ENCODE measurements at regions not wholly inside any gene's neighbourhood (a gene's known extent, or its start where the extent isn't known, plus 50 kb on each side); places are given as distances from the start of the nearest gene placed in this dataset.

DNA sequence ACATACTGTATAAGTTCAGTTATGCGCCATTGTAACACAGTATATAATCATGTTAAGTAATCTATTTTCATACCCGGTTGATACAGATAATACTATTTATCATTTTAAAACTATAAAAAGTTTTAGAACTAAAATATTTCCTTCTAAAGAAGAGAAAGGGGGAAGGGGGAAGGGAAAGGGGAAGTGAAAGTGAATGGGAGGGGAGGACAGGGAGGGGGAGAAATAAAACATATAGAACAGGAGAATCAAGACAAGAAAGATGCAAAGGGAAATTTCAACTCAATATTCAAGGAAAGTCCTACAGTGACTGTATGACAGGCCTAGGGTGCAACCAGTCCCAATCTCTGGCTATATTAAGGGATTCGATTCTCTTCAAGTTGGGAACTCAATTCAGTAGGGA is 1278.8 kb downstream of the MAT2B start:
- no peak overlapping the region for H2AFZ ChIP-seq (ENCODE audit: low read depth, low read length)
- no peak overlapping the region for H3K4me3 ChIP-seq (ENCODE audit: low read length)
- no peaks in the 10 kb centered on the region for H3K4me1 ChIP-seq (ENCODE audit: insufficient read depth, low read length)
- H3K9me3 ChIP-seq (ENCODE audit: low read length), result no peaks in the 10 kb centered on the region
- H3K36me3 ChIP-seq (ENCODE audit: insufficient read depth, low read length), result no peaks in the 10 kb centered on the region
- H3K27me3 ChIP-seq (ENCODE audit: insufficient read depth, low read length), result no peaks in the 10 kb centered on the region

GRCh38 chr5:164798110-164798509 is 1292.7 kb downstream of the MAT2B start:
- Histone ChIP-seq H3K4me3 (ENCODE audit: low read length) (no peak overlapping the region), H3K4me1 (ENCODE audit: insufficient read depth, low read length) (no peaks in the 10 kb centered on the region), H3K27me3 (ENCODE audit: insufficient read depth, low read length) (no peaks in the 10 kb centered on the region), H2AFZ (ENCODE audit: low read depth, low read length) (no peak overlapping the region), H3K9me3 (ENCODE audit: low read length) (peaks cover 9% of the 10 kb centered on the region), H3K36me3 (ENCODE audit: insufficient read depth, low read length) (no peaks in the 10 kb centered on the region)

DNA sequence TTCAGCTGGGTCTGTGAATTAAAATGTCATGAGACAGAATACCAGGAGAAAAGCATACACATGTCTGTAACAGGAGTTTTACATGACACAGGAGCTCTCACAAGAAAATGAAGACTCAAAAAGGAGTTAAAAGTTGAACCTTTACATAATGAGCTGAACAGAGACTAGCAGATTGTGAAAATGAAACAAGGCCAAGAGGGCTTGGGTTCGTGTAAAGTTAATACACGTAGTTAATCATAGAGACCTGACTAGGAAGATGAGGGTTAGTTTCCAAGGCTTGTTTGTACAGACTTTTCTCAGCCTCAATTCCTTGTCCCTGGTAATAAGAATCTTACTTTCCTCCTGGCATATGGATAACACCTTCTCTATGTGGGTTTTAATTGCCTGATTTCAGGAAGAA is 1294.0 kb downstream of the MAT2B start:
- no peaks in the 10 kb centered on the region for H3K27me3 ChIP-seq (ENCODE audit: insufficient read depth, low read length)
- no peaks in the 10 kb centered on the region for H3K4me1 ChIP-seq (ENCODE audit: insufficient read depth, low read length)
- H2AFZ ChIP-seq (ENCODE audit: low read depth, low read length), result no peak overlapping the region
- H3K36me3 ChIP-seq (ENCODE audit: insufficient read depth, low read length), result no peaks in the 10 kb centered on the region
- H3K4me3 ChIP-seq (ENCODE audit: low read length), result no peak overlapping the region
- H3K9me3 ChIP-seq (ENCODE audit: low read length), result peaks cover 9% of the 10 kb centered on the region

- H3K4me3 ChIP-seq (ENCODE audit: low read length), result no peak overlapping the region
- no peak overlapping the region for H2AFZ ChIP-seq (ENCODE audit: low read depth, low read length)
- H3K9me3 ChIP-seq (ENCODE audit: low read length), result peaks cover 9% of the 10 kb centered on the region
- peaks cover 4% of the 10 kb centered on the region for H3K4me1 ChIP-seq (ENCODE audit: insufficient read depth, low read length)
- no peaks in the 10 kb centered on the region for H3K27me3 ChIP-seq (ENCODE audit: insufficient read depth, low read length)
- no peaks in the 10 kb centered on the region for H3K36me3 ChIP-seq (ENCODE audit: insufficient read depth, low read length)
Measured at GRCh38 chr5:164801910-164802309, 1296.5 kb downstream of the MAT2B start.

GRCh38 chr5:164809821-164810220 is 1304.4 kb downstream of the MAT2B start:
- no peak overlapping the region for H3K4me3 ChIP-seq (ENCODE audit: low read length)
- no peak overlapping the region for H2AFZ ChIP-seq (ENCODE audit: low read depth, low read length)
- no peaks in the 10 kb centered on the region for H3K36me3 ChIP-seq (ENCODE audit: insufficient read depth, low read length)
- no peaks in the 10 kb centered on the region for H3K27me3 ChIP-seq (ENCODE audit: insufficient read depth, low read length)
- H3K4me1 ChIP-seq (ENCODE audit: insufficient read depth, low read length), result peaks cover 14% of the 10 kb centered on the region
- no peaks in the 10 kb centered on the region for H3K9me3 ChIP-seq (ENCODE audit: low read length)

- Histone ChIP-seq H2AFZ (ENCODE audit: low read depth, low read length) (no peak overlapping the region), H3K4me3 (ENCODE audit: low read length) (no peak overlapping the region), H3K36me3 (ENCODE audit: insufficient read depth, low read length) (no peaks in the 10 kb centered on the region), H3K27me3 (ENCODE audit: insufficient read depth, low read length) (no peaks in the 10 kb centered on the region), H3K9me3 (ENCODE audit: low read length) (no peaks in the 10 kb centered on the region), H3K4me1 (ENCODE audit: insufficient read depth, low read length) (peaks cover 4% of the 10 kb centered on the region)
Measured at GRCh38 chr5:164818445-164818844, 1313.0 kb downstream of the MAT2B start.

- no peak overlapping the region for H2AFZ ChIP-seq (ENCODE audit: low read depth, low read length)
- no peak overlapping the region for H3K4me3 ChIP-seq (ENCODE audit: low read length)
- H3K9me3 ChIP-seq (ENCODE audit: low read length), result no peaks in the 10 kb centered on the region
- H3K36me3 ChIP-seq (ENCODE audit: insufficient read depth, low read length), result no peaks in the 10 kb centered on the region
- no peaks in the 10 kb centered on the region for H3K4me1 ChIP-seq (ENCODE audit: insufficient read depth, low read length)
- no peaks in the 10 kb centered on the region for H3K27me3 ChIP-seq (ENCODE audit: insufficient read depth, low read length)
Measured at GRCh38 chr5:164824671-164825070, 1319.3 kb downstream of the MAT2B start.

DNA sequence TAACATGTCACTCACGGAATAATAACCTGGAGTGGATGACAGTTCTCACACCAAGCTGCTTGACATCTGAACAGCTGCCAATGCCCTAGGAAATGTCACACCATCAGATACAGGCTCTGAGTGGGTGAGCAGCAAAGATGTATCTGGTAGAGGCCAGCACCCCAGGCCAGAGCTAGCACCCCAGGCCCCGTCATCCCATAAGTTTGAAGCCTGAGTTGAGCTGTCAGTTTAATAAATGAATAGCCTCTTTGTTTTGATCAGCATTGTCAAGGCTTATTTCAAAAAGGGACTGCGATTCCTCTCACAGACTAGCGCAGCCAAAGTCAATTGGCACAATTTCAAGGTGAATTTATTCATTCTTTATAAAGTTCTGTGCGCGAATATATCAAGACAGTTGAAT is 1327.1 kb downstream of the MAT2B start:
- Histone ChIP-seq H3K9me3 (ENCODE audit: low read length) (no peaks in the 10 kb centered on the region), H3K27me3 (ENCODE audit: insufficient read depth, low read length) (no peaks in the 10 kb centered on the region), H3K36me3 (ENCODE audit: insufficient read depth, low read length) (no peaks in the 10 kb centered on the region), H2AFZ (ENCODE audit: low read depth, low read length) (no peak overlapping the region), H3K4me3 (ENCODE audit: low read length) (no peak overlapping the region), H3K4me1 (ENCODE audit: insufficient read depth, low read length) (peaks cover 3% of the 10 kb centered on the region)

GRCh38 chr5:164844348-164844747 is 1338.9 kb downstream of the MAT2B start:
- no peaks in the 10 kb centered on the region for H3K36me3 ChIP-seq (ENCODE audit: insufficient read depth, low read length)
- no peak overlapping the region for H3K4me3 ChIP-seq (ENCODE audit: low read length)
- H2AFZ ChIP-seq (ENCODE audit: low read depth, low read length), result no peak overlapping the region
- H3K9me3 ChIP-seq (ENCODE audit: low read length), result no peaks in the 10 kb centered on the region
- no peaks in the 10 kb centered on the region for H3K4me1 ChIP-seq (ENCODE audit: insufficient read depth, low read length)
- H3K27me3 ChIP-seq (ENCODE audit: insufficient read depth, low read length), result no peaks in the 10 kb centered on the region

DNA sequence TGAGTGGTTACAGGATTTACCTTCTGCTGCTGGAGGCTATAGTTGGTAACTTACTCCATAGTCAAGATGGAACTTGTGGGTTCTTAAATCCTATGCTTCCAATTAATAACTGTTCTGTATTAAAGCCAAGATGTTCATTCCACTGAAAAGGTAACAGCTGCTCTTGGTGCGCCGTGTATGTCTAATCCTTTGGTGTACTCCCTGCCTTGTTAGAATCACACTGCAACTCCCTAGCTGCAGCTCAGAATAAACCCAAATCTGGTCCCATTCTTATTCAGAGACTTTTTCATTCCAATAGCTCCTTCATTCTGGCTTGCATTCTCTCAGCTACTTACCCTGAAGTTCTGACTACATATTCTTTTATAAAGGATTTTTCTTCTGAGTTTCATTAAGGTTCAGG is 1355.5 kb downstream of the MAT2B start:
- Histone ChIP-seq H3K4me3 (ENCODE audit: low read length) (no peak overlapping the region), H3K9me3 (ENCODE audit: low read length) (no peaks in the 10 kb centered on the region)

GRCh38 chr5:164861610-164862009 is 1356.2 kb downstream of the MAT2B start:
- Histone ChIP-seq H2AFZ (ENCODE audit: low read depth, low read length) (no peak overlapping the region), H3K9me3 (ENCODE audit: low read length) (no peaks in the 10 kb centered on the region), H3K4me1 (ENCODE audit: insufficient read depth, low read length) (no peaks in the 10 kb centered on the region), H3K36me3 (ENCODE audit: insufficient read depth, low read length) (no peaks in the 10 kb centered on the region), H3K4me3 (ENCODE audit: low read length) (no peak overlapping the region), H3K27me3 (ENCODE audit: insufficient read depth, low read length) (no peaks in the 10 kb centered on the region)

More for the DNA sequence above, 1355.5 kb downstream of the MAT2B start:
- no peaks in the 10 kb centered on the region for H3K27me3 ChIP-seq (ENCODE audit: insufficient read depth, low read length)
- H2AFZ ChIP-seq (ENCODE audit: low read depth, low read length), result no peak overlapping the region
- no peaks in the 10 kb centered on the region for H3K4me1 ChIP-seq (ENCODE audit: insufficient read depth, low read length)
- no peaks in the 10 kb centered on the region for H3K36me3 ChIP-seq (ENCODE audit: insufficient read depth, low read length)

- Histone ChIP-seq H3K4me3 (ENCODE audit: low read length) (no peak overlapping the region), H3K27me3 (ENCODE audit: insufficient read depth, low read length) (no peaks in the 10 kb centered on the region), H3K36me3 (ENCODE audit: insufficient read depth, low read length) (no peaks in the 10 kb centered on the region), H3K4me1 (ENCODE audit: insufficient read depth, low read length) (no peaks in the 10 kb centered on the region), H3K9me3 (ENCODE audit: low read length) (no peaks in the 10 kb centered on the region), H2AFZ (ENCODE audit: low read depth, low read length) (no peak overlapping the region)
Measured at GRCh38 chr5:164868761-164869160, 1363.3 kb downstream of the MAT2B start.

GRCh38 chr5:164869325-164869724 is 1363.9 kb downstream of the MAT2B start:
- Histone ChIP-seq H3K36me3 (ENCODE audit: insufficient read depth, low read length) (no peaks in the 10 kb centered on the region), H2AFZ (ENCODE audit: low read depth, low read length) (no peak overlapping the region), H3K4me1 (ENCODE audit: insufficient read depth, low read length) (no peaks in the 10 kb centered on the region), H3K4me3 (ENCODE audit: low read length) (no peak overlapping the region), H3K27me3 (ENCODE audit: insufficient read depth, low read length) (no peaks in the 10 kb centered on the region), H3K9me3 (ENCODE audit: low read length) (no peaks in the 10 kb centered on the region)

GRCh38 chr5:164876793-164877192 is 1371.4 kb downstream of the MAT2B start:
- Histone ChIP-seq H3K36me3 (ENCODE audit: insufficient read depth, low read length) (no peaks in the 10 kb centered on the region), H3K9me3 (ENCODE audit: low read length) (no peaks in the 10 kb centered on the region), H3K4me3 (ENCODE audit: low read length) (no peak overlapping the region), H3K27me3 (ENCODE audit: insufficient read depth, low read length) (no peaks in the 10 kb centered on the region), H3K4me1 (ENCODE audit: insufficient read depth, low read length) (no peaks in the 10 kb centered on the region), H2AFZ (ENCODE audit: low read depth, low read length) (no peak overlapping the region)

All from neuron (in vitro differentiated cells).